LNCaP clone FGC (cell line): ENCODE measurements at regions not wholly inside any gene's neighbourhood (a gene's known extent, or its start where the extent isn't known, plus 50 kb on each side); places are given as distances from the start of the nearest gene placed in this dataset.
"Not testable (repeated sequence)": the region's sequence is repeated elsewhere in the genome, so short reads cannot be mapped to it uniquely, and the experiment has no call there.

Experiments
- DNase-seq: peaks from one replicate; pipeline ENCODE4 v3.0.0-alpha.2; 2011; ENCODE audit warnings: low read depth
- H3K4me3 ChIP-seq: 2 replicates; pipeline ENCODE4 v1.5.1; 2011; ENCODE audit warnings: mild to moderate bottlenecking, low read depth, low read length, control low read depth
- CTCF ChIP-seq: IDR thresholded peaks from 2 replicates; pipeline ENCODE4 v1.5.1; 2012; ENCODE audit warnings: mild to moderate bottlenecking; ENCODE audit not compliant: control insufficient read depth, insufficient read depth; ENCODE audit errors: extremely low read depth

- no peak for DNase-seq
Measured at GRCh38 chr4:66568431-66568830, 898.1 kb upstream of the EPHA5 start.

GRCh38 chr4:66568001-66568400, 897.7 kb upstream of the EPHA5 start:
- H3K4me3 ChIP-seq = no peak overlapping the region
- DNase-seq = peak; percentile 46
- TF ChIP-seq CTCF = no peak

More at GRCh38 chr4:66568431-66568830, 898.1 kb upstream of the EPHA5 start:
- H3K4me3 ChIP-seq = no peak overlapping the region
- no peak for TF ChIP-seq CTCF

GRCh38 chr4:66567551-66567950, 897.3 kb upstream of the EPHA5 start:
- 0 out of 2 replicates have a peak overlapping the region, but pooled peaks have one; percentile 21 for H3K4me3 ChIP-seq
- TF ChIP-seq CTCF = no peak
- peak; percentile 79 for DNase-seq

- no peak for DNase-seq
- no peak for TF ChIP-seq CTCF
- no peak overlapping the region for H3K4me3 ChIP-seq
Measured at GRCh38 chr4:66565801-66566200, 895.5 kb upstream of the EPHA5 start.

GRCh38 chr4:66564901-66565651, 894.8 kb upstream of the EPHA5 start:
- no peak overlapping the region for H3K4me3 ChIP-seq
- TF ChIP-seq CTCF = no peak

GRCh38 chr4:66562276-66562806, 892.1 kb upstream of the EPHA5 start:
- no peak for TF ChIP-seq CTCF
- DNase-seq = no peak
- no peak overlapping the region for H3K4me3 ChIP-seq

More at GRCh38 chr4:66564901-66565651, 894.8 kb upstream of the EPHA5 start:
- no peak for DNase-seq

- DNase-seq, H3K4me3 ChIP-seq: not testable (repeated sequence)
Measured at GRCh38 chr4:66561465-66562053, 891.3 kb upstream of the EPHA5 start.
